HG02642 (cell line): ENCODE measurements at regions not wholly inside any gene's neighbourhood (a gene's known extent, or its start where the extent isn't known, plus 50 kb on each side); places are given as distances from the start of the nearest gene placed in this dataset.

Experiments
- ATAC-seq: cut with Tn5 transposase; IDR thresholded peaks from one replicate; pipeline ENCODE4 v1.9.1; 2021; ENCODE audit warnings: mild to moderate bottlenecking; ENCODE audit not compliant: unreplicated experiment, poor library complexity

GRCh38 chr3:101095693-101096430 lies 102.6 kb upstream of the ABI3BP start:
- ATAC-seq: no peak

- ATAC-seq: no peak
Observed at GRCh38 chr3:101091489-101091888, 98.3 kb upstream of the ABI3BP start.

GRCh38 chr3:101085752-101086151 lies 92.5 kb upstream of the ABI3BP start:
- ATAC-seq: no peak

GRCh38 chr3:101084404-101084803 lies 91.2 kb upstream of the ABI3BP start:
- no peak for ATAC-seq

GRCh38 chr3:101081999-101082398 lies 88.8 kb upstream of the ABI3BP start:
- ATAC-seq: no peak

GRCh38 chr3:101081446-101081845 lies 88.2 kb upstream of the ABI3BP start:
- no peak for ATAC-seq

- ATAC-seq: no peak
Observed at GRCh38 chr3:101077361-101078011, 84.3 kb upstream of the ABI3BP start.

- ATAC-seq: no peak
Observed at GRCh38 chr3:101074518-101074917, 81.3 kb upstream of the ABI3BP start.

- ATAC-seq: no peak
Observed at GRCh38 chr3:101072300-101072699, 79.1 kb upstream of the ABI3BP start.

GRCh38 chr3:101070799-101071121 lies 77.5 kb upstream of the ABI3BP start:
- ATAC-seq: no peak

GRCh38 chr3:101069901-101070798 lies 76.9 kb upstream of the ABI3BP start:
- peak; percentile 76 for ATAC-seq

GRCh38 chr3:101068876-101069606 lies 75.8 kb upstream of the ABI3BP start:
- ATAC-seq: no peak

- no peak for ATAC-seq
Observed at GRCh38 chr3:101066711-101067129, 73.5 kb upstream of the ABI3BP start.

GRCh38 chr3:101065962-101066361 lies 72.7 kb upstream of the ABI3BP start:
- ATAC-seq: no peak

GRCh38 chr3:101063401-101063800 lies 70.2 kb upstream of the ABI3BP start:
- ATAC-seq: no peak

- no peak for ATAC-seq
Observed at GRCh38 chr3:101061312-101061711, 68.1 kb upstream of the ABI3BP start.

GRCh38 chr3:101050866-101051265 lies 57.6 kb upstream of the ABI3BP start:
- ATAC-seq: no peak

GRCh38 chr3:101050046-101050445 lies 56.8 kb upstream of the ABI3BP start:
- no peak for ATAC-seq

- ATAC-seq: no peak
Observed at GRCh38 chr3:101049532-101049931, 56.3 kb upstream of the ABI3BP start.

- no peak for ATAC-seq
Observed at GRCh38 chr3:101043687-101044078, 50.5 kb upstream of the ABI3BP start.
